Mucosa of gallbladder (tissue), 1 donor: ENCODE measurements at regions not wholly inside any gene's neighbourhood (a gene's known extent, or its start where the extent isn't known, plus 50 kb on each side); places are given as distances from the start of the nearest gene placed in this dataset.
"Not testable (repeated sequence)": the region's sequence is repeated elsewhere in the genome, so short reads cannot be mapped to it uniquely, and the experiment has no call there.

ENCODE experiments used
- DNase-seq: peaks from one replicate; pipeline ENCODE4 v3.0.0-alpha.2; 2020; ENCODE audit warnings: low spot score
- donor health status: DM: no; HTN: no; CAD: no.

DNA sequence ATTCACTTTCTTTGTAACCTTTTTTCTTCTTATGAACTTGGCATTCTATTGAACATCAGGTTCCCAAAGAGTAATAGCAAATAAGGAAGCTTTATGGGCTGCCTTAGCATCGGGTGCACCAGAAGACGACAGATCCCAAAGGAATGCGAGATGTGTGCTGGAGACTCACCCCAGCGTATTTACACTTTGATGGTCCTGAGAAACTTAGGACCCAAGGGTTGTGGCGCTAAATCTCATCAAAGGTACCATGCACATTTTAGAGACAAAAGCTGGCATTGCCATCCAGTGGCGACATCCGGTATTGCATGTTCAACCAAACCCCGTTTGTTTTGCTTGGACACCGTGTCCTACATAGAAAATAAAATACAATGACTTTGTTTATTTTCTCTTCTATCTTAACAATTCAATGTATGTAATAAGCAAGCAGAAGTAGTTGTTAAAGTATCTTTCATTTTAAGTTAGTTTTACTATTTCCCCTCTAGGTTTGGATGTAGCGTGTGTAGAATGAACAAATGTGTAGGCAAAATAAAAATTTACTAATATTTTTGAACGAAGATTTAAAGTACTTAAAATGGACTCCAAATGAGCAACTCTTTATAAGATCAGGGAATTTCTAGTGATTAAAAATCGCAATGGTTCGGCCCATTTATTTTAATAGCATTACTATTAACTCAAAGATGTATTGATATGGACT, 1154.8 kb downstream of the GATA3 start:
- peak; percentile 54 for DNase-seq

DNA sequence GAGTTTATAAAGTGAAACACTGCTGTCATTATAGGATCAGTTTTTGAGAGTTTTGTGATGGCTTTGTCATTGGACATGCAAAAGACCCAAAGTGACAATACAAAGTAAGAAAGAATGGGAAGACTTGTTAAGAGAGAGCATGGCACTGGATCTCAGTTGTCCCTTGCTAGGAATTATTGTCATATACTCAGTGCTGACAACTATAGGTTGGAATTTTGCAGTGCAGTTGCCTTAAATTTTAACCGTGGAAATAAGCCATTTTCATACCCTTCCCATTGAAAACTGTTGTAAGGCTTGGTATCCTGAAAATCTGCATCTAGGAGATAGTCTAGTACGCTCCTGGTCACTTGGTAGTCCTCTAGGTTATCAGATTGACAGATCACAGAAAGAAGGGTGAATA, 1156.7 kb downstream of the GATA3 start:
- no peak for DNase-seq

DNA sequence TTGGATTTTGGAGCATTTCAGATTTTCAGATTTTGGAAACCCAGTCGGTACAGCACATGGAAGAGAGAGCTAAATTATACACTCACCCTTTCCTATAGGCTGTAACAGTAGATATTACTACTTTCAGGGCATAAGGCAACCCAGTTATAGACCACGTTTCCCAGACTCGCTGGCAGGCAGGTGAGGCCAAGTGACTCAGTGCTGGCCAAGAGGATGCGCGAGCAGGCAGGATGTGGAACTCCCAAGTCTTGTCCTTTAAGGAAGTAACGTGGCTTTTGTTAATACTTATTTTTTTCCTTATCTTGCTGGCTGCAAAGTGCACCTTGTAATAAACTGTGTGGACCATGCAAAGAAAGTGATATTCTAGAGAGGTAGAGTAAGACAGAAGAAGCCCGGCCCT, 1160.1 kb downstream of the GATA3 start:
- no peak for DNase-seq

DNA sequence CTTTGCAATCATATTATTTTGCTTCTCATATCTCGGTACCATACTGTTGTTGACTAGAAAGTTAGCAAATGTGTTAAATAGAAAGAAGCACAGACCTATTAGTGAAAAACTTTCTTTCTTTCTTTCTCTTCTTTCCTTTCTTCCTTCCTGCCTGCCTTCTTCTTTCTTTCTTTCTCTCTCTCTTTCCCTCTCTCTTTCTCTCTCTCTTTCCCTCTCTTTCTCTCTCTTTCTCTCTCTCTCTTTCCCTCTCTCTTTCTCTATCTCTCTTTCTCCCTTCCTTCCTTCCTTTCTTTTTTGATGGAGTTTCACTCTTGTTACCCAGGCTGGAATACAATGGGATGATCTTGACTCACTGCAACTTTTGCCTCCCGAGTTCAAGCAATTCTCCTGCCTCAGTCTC, 1160.6 kb downstream of the GATA3 start:
- no peak for DNase-seq

DNA sequence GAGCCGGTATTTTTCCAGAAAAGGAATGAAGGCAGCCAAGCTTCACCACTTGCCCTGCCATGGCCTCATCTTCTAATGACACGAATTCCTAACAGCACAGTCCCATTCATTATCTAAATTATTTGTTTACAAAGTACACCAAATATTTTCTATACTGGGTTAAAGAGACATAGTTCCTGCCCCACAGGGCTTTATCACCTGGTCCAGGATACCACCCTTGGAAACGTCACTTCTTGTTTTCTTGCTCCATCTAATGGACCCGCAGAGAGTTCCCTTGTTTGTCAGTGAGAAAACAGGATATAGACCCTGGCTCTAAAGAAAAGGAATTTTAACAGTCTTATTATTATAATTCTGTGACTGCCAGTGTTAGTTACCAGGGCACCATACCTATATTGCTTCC, 1165.4 kb downstream of the GATA3 start:
- no peak for DNase-seq

DNA sequence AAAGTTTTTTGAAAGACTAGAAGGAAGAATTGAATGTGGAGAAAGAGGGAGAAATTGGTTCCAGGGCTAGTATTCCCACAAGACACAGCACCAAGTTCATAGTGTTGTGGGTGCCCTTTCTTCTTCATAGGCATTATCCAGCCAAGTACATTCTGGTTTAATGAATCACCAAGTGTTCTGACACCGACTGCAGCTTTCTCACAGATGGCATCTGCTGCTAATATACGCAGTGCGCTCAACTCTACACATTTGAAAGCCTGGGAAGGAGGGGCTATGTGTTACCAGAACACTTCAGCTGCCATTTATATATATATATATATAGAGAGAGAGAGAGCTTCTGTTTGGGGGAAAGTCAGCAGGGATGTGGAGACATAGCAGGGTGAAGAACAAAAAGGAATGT, 1168.4 kb downstream of the GATA3 start:
- DNase-seq, result no peak

DNA sequence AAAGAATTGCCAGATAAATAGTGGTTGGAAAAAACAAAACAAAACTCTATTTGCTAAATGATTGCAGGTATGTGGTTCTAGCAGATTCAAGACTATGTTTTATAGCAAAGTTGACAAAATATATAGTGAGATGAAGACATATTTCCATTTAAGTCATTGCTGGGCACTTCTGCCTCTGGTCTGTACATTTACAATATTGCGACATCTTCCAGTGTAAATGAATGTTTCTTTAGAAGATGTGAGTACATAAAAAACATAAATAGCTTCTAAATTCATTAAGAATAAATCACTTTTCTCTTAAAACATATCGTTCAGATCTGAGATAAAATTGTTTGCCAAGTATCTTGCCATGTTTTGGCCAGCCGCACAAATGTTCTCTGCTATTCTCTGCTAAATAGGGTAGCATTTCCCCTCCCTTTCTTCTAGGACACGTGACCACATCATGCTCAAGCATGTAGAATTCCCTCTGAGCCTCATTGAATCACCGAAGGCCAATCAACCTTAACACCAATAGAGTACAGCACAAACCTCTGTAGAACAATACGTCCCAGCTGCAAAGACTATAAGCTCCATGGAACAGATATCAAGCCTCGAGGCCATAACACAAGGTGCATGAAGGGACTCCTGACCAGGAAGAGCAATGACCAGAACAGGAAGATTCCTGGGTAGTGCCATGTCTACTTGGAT, 1173.3 kb downstream of the GATA3 start:
- DNase-seq, result no peak

DNA sequence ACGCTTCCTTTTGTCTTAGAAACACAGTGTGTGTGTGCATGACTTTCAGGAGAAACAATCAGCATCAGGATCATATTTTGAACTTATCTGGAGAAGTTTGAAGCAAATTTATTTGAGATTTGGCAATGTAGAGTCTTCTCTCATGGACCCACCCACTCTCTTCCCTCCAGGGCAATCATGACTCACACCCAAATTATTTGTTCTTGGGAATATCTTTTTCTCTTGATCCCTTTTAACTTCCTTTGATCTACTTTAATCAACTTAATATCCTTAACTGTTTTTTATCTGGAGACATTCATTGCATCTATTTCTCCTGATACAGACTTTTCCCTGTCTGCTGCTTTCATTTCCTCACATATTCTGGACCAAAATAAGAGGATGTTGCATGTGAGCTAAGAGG, 1174.3 kb downstream of the GATA3 start:
- no peak for DNase-seq

DNA sequence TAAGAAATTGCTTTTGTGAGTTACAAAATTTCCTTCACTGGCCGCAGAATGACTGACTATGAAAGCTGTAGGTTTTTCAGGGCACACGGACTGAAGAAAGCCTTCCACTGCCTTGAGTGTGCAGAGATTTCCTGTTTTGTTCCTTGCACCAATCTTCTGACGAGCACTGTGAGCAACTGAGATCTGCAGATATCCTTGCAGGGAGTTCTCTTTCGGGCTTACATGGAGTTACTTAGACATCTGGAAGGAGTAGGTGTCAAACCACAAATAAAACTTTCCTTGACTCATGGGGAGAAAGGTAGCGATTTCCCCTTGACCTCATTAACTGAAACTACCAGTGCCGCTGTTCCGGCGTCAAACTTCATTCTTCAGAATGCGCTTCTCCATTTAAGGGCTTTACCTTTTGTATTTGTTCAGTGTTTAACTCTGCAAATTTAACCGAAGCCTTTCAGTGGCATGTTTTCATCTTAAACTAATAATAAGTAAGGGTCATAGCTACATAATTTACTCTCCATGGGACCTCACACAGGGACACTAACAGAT, 1175.3 kb downstream of the GATA3 start:
- DNase-seq, result no peak

DNA sequence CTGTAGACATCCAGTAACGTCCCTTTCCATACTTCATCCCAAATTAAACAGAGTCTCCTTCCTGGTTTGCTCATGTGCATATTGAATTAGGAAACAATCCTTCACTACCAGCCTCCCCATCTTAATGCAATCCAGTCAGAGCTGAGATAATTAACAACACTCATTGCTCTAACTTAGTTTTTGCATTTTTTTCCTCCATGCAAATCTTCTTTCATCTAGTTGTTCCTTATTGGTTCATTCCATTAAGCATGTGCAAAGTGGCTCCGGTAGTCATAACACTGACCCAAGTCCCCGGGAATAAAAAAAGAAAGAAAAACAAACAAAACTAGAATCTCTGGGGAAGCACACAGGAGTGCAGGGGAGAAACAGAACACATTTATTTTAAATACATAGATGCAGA, 1176.1 kb downstream of the GATA3 start:
- DNase-seq, result no peak

DNA sequence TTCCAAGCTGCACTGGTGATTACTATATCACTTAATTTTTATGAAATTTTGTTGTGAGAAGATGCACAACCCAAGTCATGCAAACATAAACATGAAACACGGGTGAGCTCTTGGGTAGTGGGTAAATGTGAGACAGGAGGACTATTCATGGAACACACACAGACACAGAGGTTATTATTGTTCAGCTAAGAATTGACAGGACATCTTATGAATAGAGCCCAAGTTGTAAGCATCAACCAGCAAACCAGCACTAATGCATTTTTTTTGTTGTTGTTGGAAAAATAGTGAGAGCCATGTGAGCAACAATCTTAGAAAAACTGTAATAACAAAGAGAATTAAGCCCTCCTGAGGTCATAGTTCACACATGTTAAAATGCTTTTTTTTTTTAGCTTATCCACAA, 1179.7 kb downstream of the GATA3 start:
- DNase-seq, result no peak

DNA sequence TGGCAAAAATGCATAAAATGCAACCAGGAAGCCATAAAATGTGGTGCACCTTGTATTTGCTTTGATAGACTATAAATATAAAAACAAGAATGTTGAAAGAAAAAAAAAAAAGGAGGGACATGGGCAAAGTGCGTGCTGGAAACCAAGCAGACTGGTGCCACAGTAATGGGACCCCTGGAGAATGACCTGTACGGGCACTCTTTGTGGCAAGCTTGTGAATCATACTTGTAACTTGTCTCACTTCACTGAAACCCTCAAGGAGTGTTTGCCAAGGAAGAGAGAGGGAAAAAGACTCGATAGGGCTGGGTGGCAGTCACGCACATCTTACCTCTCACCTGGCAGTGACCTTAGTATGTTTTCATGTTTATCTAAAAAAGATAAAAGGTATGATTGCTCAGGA, 1183.6 kb downstream of the GATA3 start:
- DNase-seq, result no peak

DNA sequence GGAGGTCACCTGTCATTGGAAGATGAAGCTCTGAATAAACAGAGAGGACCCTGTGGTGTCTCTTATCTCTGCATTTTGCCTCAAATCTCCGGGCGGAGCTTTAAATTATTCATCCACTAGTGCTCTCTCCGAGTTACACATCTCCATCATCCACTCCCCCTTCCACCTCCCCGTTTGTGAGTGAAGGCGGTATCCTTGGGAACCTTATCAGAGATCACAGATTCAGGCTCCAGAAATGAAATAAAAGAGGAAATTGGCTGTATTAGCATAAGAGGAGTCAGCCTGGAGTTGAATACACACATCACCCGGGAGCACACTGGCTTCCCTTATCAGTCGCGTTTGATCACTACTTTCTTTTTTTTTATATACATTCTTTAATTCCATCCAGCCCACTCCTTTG, 1184.8 kb downstream of the GATA3 start:
- DNase-seq, result no peak

DNA sequence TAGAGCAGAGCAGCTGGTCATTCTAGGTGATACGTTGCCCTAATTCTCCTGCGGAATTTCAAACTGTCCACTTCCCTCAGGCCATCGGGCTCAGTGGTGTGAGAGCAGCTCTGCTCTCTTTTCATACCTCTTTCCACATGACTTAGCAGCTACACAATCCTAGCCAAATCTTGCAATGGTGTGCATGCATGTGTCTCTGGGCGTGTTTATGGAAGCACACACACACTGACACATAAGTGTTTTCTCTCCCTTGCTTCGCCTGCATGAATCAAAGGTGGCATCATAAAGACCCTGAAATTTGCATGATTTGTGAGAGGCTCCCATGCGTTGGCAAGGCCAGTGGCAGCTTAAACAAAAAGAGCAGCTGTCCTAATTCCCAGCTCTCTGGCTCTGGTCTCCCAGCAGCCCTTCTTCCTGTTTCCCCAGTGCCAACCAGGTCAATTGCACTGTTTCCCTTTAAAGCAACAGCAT, 1189.5 kb downstream of the GATA3 start:
- no peak for DNase-seq

DNA sequence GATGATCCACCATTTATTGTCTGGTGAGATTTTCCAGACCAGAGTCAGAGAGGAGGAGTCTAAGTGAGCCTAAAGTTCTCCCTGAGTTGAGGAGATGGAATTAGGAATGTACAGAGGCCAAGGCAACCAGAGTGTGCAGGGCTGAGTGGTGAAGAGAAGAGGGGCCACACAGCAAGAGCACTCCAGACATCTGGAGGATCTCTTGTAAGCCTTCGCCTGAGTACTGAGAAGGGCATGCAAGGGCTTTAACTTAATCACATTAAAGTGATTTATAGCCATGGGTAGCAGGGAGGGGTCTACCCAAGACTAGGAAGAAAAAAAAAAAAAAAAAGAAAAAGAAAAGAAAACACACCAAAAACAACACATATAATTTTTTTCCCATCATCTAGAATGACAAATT, 1190.4 kb downstream of the GATA3 start:
- no peak for DNase-seq

DNA sequence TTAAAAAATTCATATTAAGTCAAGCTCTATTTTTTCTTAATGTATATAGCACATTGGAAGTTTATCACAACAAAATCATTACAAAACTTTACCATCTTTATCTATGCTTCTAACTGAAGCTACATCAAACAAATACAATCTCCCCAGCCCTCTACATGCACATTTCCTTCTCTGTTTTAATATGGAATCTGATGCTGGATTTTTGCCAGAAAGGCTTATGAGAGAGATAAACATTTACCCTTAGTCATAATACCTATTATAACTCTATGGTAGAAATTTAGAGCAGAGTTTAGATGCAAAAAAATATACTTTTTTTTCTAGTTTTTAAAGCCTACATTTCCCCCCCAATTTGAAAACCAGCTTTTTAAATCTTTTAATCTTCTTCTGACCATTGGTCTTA, 1198.6 kb downstream of the GATA3 start:
- DNase-seq, result no peak

DNA sequence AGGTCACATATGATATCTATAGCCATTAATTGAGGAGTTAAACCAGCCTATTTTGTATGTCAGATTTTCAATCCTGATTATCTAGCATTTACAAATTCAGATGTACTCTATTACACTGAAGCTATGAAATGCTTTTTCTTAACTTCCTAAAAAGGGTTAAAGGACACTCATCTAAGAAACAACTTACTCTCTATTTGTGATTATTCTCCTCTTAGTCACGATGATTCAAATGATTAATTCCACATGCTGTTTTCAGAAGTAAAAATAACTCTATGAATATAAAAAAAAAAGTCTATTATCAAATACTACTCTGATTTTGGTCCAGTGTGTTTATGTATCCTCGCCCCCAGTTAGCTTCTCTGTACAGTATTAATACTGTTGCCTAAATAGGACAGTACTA, 1199.9 kb downstream of the GATA3 start:
- DNase-seq, result no peak

DNA sequence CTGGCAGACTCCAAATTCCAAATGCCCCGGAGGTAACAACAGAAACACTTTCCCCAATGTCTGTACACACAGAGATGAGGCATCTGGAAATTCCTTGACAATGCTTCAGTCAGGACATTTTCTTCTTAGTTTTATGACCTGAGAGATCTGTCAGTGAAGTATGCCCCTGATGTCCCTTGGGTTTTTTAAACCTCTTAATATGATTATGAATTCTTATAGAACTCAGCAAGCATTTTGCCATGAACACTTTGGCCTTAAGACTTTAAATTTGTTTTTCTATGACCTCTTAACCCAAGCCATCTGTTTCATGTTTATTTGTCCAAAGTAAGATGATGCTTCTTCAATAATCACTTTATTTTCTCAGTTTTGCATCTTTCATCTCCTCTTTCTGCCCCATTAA, 1206.2 kb downstream of the GATA3 start:
- DNase-seq, result no peak

DNA sequence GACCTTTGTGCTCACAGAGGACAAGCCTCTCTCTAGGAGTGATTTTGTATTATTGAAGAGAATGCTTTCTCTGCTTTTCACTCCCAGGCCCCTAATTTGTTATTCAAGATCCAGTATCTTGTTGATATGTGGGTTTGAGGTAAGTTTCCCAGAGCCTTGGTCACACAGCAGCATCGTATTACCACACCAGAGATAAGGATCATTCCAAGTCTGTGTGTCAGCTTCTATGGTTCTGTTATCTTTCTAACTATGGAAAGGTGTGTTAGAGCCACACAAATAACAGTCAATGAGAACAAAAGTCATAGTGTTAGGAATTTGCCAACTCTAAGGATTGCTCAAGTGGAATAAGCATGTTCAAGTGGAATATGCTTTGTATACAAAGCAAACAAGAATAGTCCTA, 1208.3 kb downstream of the GATA3 start:
- DNase-seq, result no peak

DNA sequence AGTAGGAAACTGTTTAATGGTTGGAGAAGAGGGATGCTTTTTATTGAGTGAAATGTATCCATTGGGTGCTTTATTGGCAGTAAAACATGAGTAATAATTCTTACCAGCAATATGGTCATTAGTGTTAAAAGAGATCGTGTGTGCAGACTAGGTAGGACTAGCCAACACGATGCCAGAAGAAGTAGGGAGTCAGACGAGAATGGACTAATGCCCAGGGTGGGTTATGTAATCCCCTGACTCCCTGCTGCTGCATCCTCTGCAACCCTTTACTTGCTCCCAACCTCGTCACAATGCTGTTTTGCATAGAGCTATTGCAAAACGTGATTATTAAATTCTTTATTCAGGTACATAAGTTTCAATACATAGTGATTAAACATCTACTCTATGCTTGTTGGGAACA, 1213.7 kb downstream of the GATA3 start:
- no peak for DNase-seq

DNA sequence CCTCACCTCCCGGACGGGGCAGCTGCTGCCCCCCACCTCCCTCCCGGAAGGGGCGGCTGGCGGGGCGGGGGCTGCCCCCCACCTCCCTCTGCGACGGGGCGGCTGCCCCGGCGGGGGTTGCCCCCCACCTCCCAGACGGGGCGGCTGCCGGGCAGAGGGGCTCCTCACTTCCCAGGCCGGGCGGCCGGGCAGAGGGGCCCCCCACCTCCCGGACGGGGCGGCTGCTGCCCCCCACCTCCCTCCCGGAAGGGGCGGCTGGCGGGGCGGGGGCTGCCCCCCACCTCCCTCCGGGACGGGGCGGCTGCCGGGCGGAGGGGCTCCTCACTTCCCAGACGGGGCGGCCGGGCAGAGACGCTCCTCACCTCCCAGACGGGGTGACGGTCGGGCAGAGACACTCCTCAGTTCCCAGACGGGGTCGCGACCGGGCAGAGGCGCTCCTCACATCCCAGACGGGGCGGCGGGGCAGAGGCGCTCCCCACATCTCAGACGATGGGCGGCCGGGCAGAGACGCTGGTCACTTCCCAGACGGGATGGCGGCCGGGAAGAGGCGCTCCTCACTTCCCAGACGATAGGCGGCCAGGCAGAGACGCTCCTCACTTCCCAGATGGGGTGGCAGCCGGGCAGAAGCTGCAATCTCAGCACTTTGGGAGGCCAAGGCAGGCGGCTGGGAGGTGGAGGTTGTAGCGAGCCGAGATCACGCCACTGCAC, 1218.8 kb downstream of the GATA3 start:
- DNase-seq, result not testable (repeated sequence)

DNA sequence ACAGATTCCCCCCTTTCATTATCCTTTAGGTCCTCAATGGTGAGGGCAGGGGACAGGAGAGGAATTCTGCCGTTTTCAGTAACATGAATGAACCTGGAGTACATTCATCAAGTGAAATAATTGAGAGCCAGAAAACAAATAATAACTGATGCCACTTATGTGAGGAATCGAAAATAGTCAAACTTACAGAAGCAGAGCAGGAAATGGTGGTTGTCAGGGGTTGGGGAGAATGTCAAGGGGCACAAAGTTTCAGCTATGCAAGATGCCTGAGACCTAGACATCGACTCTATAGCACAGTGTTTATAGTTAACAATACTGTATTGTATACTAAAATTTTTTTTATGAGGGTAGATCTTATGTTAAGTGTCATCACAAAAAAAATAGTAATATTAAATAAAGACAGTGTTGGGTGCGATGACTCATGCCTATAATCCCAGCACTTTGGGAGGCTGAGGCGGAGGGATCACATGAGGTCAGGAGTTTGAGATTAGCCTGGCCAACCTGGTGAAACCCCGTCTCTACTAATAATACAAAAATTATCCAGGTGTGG, 1219.8 kb downstream of the GATA3 start:
- no peak for DNase-seq

DNA sequence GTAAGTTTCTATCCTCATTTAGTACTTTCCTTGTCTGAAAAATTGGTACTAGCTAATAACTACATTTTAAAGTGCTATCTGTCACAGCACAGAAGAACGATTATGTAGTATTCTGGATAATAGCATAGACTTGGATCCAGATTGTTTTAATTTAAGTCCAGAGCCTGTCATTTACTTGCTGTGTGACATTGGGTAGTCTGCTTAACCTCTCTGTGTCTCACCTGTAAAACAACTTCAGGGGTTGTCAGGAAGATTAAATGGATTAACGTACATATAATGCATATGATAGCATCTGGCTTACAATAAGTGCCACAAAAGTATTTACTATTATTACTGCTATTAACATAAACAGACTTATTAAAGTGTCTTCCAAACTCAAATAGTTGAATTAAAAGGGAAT, 1221.4 kb downstream of the GATA3 start:
- DNase-seq, result no peak
